ENCODE measurements at regions not wholly inside any gene's neighbourhood (a gene's known extent, or its start where the extent isn't known, plus 50 kb on each side); places are given as distances from the start of the nearest gene placed in this dataset.

GRCh38 chr4:22091352-22091717 is 142.8 kb upstream of the KCNIP4 start:
- H3K4me3 ChIP-seq = no peak overlapping the region
- H3K27me3 ChIP-seq = no peaks in the 10 kb centered on the region
- no peaks in the 10 kb centered on the region for H3K4me1 ChIP-seq
- H3K27ac ChIP-seq = no peak overlapping the region
- DNase-seq = no peak
- TF ChIP-seq POLR2AphosphoS5 (IDR thresholded peaks at IDR 0.05) (no peak), POLR2A (IDR thresholded peaks at IDR 0.05) (no peak), CTCF (IDR thresholded peaks at IDR 0.05) (no peak), EP300 (IDR thresholded peaks at IDR 0.05) (no peak)
- ATAC-seq (ENCODE audit: low FRiP score in 2 of 2) = no peak
- H3K9me3 ChIP-seq = peaks cover 0 to 12% (median 4%) of the 10 kb centered on the region in 4 donors
- no peaks in the 10 kb centered on the region for H3K36me3 ChIP-seq

DNA sequence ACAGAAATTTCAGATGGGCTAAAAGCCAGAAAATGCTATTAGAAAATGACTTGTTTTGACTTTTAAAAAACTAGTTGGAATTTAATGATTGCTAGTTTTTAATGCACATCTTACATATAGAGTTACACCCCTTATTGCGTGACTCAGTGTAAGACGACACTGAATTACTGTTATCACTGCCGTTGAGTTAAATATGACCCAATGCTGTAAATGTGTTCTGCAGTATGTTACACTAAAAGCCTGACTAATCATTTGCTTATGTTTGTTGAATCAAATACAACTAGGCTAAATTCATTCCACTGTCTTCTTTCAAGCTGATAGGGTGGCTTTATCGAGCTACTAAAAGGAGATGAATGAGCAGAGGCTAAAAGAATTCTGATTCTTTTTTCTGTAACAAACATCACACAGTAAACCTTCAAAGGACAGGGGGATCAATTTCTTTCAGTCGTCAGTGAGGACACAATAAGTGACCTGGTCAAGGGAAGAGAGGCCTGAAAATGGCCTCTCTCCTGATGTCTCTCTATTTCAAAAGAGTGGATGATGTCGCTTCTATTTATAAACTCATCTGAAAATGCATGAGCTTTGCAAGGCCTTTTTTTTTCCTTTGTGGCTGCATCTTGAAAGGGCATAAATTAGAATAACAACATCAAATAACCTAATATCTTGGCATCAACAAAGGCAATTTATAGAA is 142.2 kb upstream of the KCNIP4 start:
- no peak overlapping the region for H3K27ac ChIP-seq
- no peaks in the 10 kb centered on the region for H3K4me1 ChIP-seq
- no peaks in the 10 kb centered on the region for H3K27me3 ChIP-seq
- WGBS, 2 donors = 66 to 74% methylated on average over 6 of the region's 6 CpGs
- no peak for DNase-seq
- H3K36me3 ChIP-seq = no peaks in the 10 kb centered on the region
- TF ChIP-seq POLR2A (IDR thresholded peaks at IDR 0.05) = no peak
- no peak for TF ChIP-seq CTCF (IDR thresholded peaks at IDR 0.05)
- peaks cover 0 to 17% (median 7%) of the 10 kb centered on the region in 4 donors for H3K9me3 ChIP-seq
- no peak overlapping the region for H3K4me3 ChIP-seq
- ATAC-seq (ENCODE audit: low FRiP score in 2 of 2) = no peak

GRCh38 chr4:22077571-22077970 is 129.0 kb upstream of the KCNIP4 start:
- no peaks in the 10 kb centered on the region for H3K9me3 ChIP-seq
- no peak for ATAC-seq (ENCODE audit: low FRiP score in 2 of 2)
- TF ChIP-seq CTCF (IDR thresholded peaks at IDR 0.05) (no peak), POLR2A (IDR thresholded peaks at IDR 0.05) (no peak), EP300 (IDR thresholded peaks at IDR 0.05) (no peak)
- no peak for DNase-seq
- H3K4me1 ChIP-seq = no peaks in the 10 kb centered on the region
- H3K36me3 ChIP-seq = no peaks in the 10 kb centered on the region
- no peak overlapping the region for H3K4me3 ChIP-seq
- 68 to 93% methylated on average over 1 of the region's 1 CpG for WGBS, 2 donors
- H3K27me3 ChIP-seq = no peaks in the 10 kb centered on the region
- no peak overlapping the region for H3K27ac ChIP-seq

- 80 to 85% methylated on average over 3 of the region's 3 CpGs for WGBS, 2 donors
- Histone ChIP-seq H3K27me3 (no peaks in the 10 kb centered on the region), H3K4me3 (no peak overlapping the region), H3K27ac (no peak overlapping the region), H3K9me3 (no peaks in the 10 kb centered on the region), H3K4me1 (no peaks in the 10 kb centered on the region), H3K36me3 (no peaks in the 10 kb centered on the region)
- no peak for DNase-seq
- ATAC-seq (ENCODE audit: low FRiP score in 2 of 2) = no peak
- TF ChIP-seq CTCF (IDR thresholded peaks at IDR 0.05) (no peak), EP300 (IDR thresholded peaks at IDR 0.05) (no peak), POLR2A (IDR thresholded peaks at IDR 0.05) (no peak), POLR2AphosphoS5 (IDR thresholded peaks at IDR 0.05) (no peak)
These were observed 124.2 kb upstream of the KCNIP4 start for GRCh38 chr4:22072726-22073125.

DNA sequence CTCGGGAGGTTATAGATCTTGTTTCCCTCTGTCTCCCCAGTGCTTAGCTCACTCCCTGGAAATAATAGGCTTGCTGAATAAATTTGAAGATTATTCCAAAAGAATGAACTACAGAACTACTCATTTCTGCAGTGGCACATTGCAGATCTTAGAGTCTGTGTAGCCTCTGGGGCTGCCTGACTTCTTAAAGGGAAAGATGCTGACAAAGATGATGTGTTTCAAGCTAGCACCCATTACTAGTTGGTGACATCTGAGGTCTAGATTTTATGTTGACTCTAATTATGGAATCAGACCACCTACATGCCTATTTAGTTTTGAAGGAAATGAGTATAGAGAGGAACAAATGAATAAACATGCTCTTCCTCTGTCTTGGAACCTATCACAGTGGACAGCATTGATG is 123.7 kb upstream of the KCNIP4 start:
- H3K4me3 ChIP-seq = no peak overlapping the region
- no peaks in the 10 kb centered on the region for H3K9me3 ChIP-seq
- no peak overlapping the region for H3K27ac ChIP-seq
- DNase-seq (no peak), ATAC-seq (ENCODE audit: low FRiP score in 2 of 2) (no peak)
- no peaks in the 10 kb centered on the region for H3K27me3 ChIP-seq
- TF ChIP-seq CTCF (IDR thresholded peaks at IDR 0.05) (no peak), POLR2A (IDR thresholded peaks at IDR 0.05) (no peak), EP300 (IDR thresholded peaks at IDR 0.05) (no peak), POLR2AphosphoS5 (IDR thresholded peaks at IDR 0.05) (no peak)
- no peaks in the 10 kb centered on the region for H3K36me3 ChIP-seq
- WGBS, 2 donors = 53 to 63% methylated on average over 1 of the region's 1 CpG
- no peaks in the 10 kb centered on the region for H3K4me1 ChIP-seq

Measured in upper lobe of left lung (tissue), 6 donors.